NCI-H1048 (cell line): ENCODE measurements at regions not wholly inside any gene's neighbourhood (a gene's known extent, or its start where the extent isn't known, plus 50 kb on each side); places are given as distances from the start of the nearest gene placed in this dataset.

Source experiments
- DNase-seq: peaks from one replicate; lab custom pipeline; 2025; lab: John Stamatoyannopoulos, UW

DNA sequence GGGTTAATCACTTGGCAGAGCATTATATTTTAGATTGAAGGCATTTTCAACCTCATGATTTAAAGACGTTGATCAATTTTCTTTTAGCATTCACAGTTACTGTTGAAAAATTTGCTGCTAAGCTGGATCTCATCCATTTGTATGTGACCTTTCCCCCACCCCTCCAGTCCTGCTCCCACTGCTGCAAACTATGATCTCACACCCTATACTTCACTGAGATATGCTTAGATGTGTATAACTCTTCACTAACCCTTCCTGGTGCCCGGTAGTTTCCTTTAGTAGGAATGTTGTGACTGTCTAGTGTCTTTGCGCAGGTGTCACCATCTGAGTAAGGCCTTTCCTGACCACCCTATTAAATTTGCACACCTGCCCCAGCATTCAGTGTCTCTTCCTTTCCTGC is 67.0 kb upstream of the C1orf21 start:
- no peak for DNase-seq

GRCh38 chr1:184322253-184322652 is 64.6 kb upstream of the C1orf21 start:
- DNase-seq, result no peak

- no peak for DNase-seq
Observed at GRCh38 chr1:184324972-184325371, 61.9 kb upstream of the C1orf21 start.

- DNase-seq, result no peak
Observed at GRCh38 chr1:184326278-184326677, 60.6 kb upstream of the C1orf21 start.

DNA sequence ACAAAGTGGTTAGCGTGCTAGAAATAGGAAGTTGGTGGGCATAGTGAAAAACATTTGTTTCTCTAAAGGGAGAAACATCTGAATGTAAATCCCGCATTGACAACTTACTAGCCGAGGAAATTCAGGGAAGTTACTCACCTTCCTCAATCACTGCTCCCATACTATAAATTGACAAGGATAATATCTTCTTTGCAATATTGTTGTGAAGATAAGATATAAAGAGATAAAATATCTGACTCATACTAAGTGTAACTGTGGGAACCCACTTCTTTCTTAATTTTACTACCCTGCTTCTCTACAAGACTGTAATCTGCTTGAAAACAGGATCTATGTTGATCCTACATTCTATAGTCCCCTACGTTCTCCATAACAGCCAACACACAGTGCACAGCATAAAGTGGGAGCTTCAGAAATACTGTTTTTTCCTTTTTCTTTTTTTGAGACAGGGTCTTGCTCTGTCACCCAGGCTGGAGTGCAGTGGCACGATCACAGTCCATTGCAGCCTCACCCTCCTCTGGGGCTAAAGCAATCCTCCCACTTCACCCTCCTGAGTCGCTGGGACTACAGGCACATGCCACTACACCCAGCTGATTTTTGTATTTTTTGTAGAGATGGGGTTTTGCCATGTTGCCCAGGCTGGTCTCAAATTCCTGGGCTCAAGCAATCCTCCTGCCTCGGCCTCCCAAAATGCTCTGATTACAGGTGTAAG is 57.4 kb upstream of the C1orf21 start:
- no peak for DNase-seq

DNA sequence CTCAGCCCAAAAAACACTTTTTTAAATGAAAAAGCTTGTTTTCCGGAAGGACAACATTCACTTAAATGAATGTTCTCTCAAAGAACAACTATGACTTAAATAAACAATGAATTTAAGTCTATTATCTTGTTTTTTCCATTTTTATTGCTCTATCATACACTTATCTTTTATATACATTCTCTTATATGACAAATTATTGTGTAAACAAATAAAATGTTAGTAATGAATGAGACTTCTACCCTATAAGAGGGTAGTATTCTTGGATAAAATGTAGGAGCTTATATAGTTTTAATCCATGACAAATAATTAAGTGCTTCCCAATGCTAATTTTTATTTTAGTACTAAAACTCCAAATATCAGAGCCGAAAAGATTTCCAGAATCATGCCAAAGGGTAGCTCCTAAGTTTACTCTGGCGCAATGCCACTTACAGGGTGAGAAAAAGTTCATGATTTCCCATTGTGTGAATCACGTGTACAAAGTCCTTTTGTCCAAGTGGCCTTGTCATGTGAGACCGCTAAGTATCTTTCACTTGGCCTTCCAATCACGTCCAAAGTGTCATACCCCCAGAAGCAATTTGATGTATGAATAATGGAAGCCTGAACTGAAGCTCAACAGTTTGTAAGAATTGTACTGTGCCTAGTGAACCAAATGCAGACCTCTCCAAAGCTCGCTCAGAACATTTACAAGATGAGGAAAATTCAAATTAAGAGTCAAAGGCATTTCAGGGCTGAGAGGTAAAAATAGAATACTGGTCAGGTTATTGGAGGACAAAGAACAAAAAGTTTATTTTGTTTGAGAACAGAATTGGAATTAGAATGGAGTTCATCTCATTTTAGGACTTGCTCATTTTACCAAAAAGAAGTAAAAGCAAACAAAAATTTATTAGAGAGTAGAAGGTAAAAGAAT is 56.6 kb upstream of the C1orf21 start:
- DNase-seq, result no peak

DNA sequence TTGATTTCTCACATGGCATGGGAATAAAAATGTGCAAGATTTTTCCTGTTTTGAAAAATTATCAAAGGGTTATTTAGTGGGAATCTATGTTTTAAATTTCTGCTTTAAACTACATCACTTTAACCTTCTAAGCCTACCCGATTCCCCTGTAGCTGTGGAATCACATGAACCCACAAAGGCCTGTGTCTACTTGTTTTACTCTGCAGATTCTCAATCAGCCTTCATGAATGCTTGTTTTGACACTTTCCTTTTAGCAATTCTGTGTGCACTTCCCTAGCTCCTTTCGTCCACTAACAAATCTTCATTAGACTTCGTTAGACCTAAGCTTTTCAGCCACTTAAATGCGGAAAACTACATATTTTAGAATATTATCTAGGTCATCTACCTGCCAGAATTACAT is 56.0 kb upstream of the C1orf21 start:
- DNase-seq, result no peak
